Vagina (tissue), 2 donors: ENCODE measurements at regions not wholly inside any gene's neighbourhood (a gene's known extent, or its start where the extent isn't known, plus 50 kb on each side); places are given as distances from the start of the nearest gene placed in this dataset.

Experiments used
- POLR2A ChIP-seq, 2 donors: fragments of 450-650 bp; IDR thresholded peaks; one replicate each; pipeline ENCODE4 v1.6.1; 2017; ENCODE audit warnings: antibody characterized with exemption in 2 of 2, mild to moderate bottlenecking in 2 of 2, moderate library complexity in 2 of 2
- POLR2AphosphoS5 ChIP-seq, 2 donors: sonication (generic); formaldehyde crosslinking; IDR thresholded peaks; one replicate each; pipeline ENCODE4 v1.9.0; 2017; ENCODE audit warnings: antibody characterized with exemption in 2 of 2, mild to moderate bottlenecking in 2 of 2, low read depth in 1 of 2; ENCODE audit not compliant: insufficient read depth in 1 of 2

GRCh38 chr5:2120361-2120760 lies 237.6 kb upstream of the IRX4 start:
- TF ChIP-seq POLR2AphosphoS5 (IDR thresholded peaks at IDR 0.05; ENCODE audit: insufficient read depth in 1 of 2, low read depth in 1 of 2) (no peak), POLR2A (IDR thresholded peaks at IDR 0.05) (no peak)
